GM18520 (cell line): ENCODE measurements at regions not wholly inside any gene's neighbourhood (a gene's known extent, or its start where the extent isn't known, plus 50 kb on each side); places are given as distances from the start of the nearest gene placed in this dataset.

Experiments
- ATAC-seq: cut with Tn5 transposase; IDR thresholded peaks from one replicate; pipeline ENCODE4 v1.9.1; 2021; ENCODE audit not compliant: unreplicated experiment

DNA sequence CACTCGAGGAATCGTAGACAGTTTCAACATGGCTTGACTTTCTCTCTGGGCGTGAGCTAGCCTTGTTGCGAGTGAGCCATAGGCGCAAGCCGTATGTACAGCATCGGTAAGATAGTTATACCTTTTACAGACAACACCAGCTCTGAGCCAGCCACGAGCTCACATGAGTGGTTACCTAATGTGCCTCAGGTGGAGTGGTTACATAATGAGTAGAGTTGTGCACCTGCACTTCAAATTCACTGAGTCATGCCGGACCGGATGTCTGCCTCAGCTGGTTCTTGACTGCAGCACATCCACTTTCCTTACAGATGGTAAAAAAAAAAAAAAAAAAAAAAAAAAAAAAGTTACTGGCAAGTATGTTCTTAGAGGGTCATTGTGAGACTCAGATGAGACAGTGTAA lies 360.4 kb upstream of the NR5A2 start:
- ATAC-seq: no peak

DNA sequence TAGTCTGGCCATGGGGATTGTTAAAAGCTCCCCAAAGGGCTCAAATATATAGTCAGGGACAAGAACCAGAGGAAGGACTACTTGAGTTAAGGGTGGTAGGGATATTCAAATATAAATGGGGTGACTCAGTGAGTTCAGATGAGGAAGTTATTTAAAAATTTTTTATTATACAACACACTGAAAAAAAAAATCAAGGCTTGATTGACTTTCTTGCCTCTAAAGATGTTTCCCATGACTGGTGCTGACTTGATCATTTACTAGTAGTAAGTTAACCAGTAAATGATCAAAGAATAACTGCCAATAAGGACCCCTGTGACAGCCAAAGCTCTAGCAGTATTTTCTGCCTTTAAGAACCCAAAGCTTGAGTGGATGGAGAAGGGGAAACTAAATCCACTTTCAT lies 357.6 kb upstream of the NR5A2 start:
- no peak for ATAC-seq

DNA sequence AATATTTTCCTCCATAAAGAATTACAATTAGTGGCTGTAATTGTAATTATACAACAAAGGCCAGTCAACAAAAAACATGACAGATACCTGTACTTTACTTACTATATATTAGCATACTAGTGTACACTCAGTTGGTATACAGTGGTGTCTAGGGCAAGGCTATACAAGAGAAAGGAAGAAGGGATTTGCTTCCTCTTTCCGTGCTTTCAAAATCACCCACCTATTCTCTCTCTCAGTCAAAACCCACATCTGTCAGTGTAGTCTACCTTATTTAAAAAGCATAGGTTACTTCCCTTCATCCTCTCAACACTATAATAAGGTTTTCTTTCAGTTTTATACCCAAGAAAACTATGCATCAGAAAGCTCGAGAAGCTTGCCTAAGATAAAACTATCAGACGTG lies 355.8 kb upstream of the NR5A2 start:
- no peak for ATAC-seq

DNA sequence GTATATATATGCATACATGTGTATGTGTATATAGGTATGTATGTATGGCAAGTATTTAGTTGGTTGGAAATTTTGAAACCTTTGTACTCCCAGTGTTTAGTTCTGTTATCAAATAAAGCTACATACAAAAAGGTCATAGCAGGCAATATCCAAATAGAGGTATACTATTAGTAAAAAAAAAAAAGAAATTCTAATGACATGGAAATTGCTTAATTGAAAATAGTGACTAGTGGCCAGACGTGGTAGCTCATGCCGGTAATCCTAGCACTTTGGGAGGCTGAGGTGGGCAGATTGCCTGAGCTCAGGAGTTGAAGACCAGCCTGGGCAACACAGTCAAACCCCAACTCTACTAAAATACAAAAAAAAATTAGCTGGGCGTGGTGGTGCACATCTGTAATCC lies 351.6 kb upstream of the NR5A2 start:
- no peak for ATAC-seq

DNA sequence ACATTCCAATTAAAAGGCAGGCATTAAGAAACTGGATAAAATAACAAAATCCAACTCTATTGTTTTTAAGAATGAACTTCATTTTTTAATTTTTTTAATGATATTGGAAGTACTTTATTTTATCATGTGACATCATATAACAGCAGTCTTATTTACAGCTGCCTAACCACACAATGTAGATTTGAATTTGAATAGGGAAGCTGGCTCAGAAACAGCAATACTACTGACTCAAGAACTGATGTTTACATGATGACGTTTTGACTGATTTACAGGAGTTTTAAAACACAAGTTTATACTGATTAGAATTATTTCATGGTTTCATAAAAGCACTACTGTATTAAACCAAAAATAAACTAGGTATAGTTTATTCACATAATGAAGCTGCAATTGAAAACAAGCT lies 348.7 kb upstream of the NR5A2 start:
- ATAC-seq: no peak

DNA sequence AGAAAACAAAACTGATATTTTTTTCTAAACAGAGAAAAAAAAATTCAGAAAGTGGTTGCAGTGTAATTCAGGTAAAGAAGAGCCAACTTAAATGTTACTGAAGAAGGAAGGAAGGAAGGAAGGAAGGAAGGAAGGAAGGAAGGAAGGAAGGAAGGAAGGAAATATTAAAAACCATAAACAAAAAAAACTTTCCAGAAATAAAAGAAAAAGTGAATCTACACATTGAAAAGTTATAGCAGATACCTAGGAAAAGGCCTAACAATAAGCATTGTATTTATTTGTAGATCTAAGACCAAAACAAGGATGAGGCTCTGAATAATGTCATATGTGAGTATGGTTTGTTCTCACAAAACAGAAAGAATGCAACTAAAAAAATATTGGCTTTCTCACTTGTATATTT lies 345.4 kb upstream of the NR5A2 start:
- ATAC-seq: no peak

DNA sequence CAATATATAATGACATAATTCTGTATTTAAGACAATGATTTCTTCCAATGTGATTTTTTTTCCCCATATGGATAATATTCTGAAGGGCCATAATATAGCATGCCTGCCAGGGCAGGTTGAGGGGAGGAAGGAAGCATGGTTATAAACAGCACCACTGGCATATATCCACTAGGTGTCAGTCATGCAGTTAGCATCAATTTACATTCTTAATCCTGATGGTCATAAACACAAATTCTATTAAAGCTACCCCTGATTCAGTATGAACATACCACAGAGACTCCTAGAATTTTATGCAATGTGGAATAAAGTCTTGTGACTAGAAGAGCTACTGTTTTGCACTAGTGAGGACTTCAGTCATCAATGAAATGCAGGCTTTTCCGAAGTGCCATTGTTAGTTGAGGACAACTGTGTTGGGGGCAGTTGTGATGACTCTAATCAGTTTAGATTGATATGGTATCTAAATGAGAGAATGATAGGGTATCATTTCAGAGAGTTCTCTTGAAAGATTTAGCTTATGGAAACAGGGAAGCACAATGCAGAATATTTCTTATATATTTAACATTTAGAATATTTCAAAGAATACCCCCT lies 342.7 kb upstream of the NR5A2 start:
- peak; percentile 75 for ATAC-seq

DNA sequence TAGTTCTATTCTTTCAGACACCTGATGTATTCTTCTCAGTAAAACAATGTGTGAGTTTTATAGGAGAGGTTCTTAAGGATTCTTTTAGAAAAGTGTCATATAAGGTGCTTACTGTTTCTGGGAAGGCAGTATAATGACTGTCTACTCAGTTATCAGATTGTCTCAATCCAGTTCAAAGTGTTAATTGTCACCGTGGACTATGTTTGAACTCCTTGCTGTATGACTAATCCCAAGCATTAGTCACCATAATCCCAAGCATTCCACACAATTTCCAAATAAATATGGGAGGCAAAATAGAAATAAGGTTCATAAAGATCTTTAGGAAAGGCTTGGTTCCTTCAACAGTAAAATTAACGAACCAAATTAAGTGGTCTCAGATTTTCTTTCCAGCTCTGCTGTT lies 342.1 kb upstream of the NR5A2 start:
- no peak for ATAC-seq

DNA sequence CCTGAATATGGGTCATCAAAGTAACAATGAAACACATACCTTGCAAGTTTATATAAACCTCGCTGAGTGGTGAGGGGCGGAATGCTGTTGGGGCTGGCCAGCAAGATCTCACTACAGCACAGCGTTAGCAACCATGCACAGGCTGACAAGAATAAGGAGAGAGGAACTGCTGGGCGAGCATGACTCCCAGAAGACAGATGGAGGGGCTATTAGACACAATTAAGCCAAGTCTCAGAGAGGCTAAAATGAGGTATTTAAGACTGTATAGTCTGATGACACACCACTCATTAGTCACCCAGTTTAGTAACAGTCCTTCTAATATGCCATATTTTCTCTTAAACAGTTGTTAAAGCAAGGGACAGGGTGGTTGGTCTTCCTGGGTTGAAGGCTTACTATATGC lies 340.2 kb upstream of the NR5A2 start:
- ATAC-seq: no peak

DNA sequence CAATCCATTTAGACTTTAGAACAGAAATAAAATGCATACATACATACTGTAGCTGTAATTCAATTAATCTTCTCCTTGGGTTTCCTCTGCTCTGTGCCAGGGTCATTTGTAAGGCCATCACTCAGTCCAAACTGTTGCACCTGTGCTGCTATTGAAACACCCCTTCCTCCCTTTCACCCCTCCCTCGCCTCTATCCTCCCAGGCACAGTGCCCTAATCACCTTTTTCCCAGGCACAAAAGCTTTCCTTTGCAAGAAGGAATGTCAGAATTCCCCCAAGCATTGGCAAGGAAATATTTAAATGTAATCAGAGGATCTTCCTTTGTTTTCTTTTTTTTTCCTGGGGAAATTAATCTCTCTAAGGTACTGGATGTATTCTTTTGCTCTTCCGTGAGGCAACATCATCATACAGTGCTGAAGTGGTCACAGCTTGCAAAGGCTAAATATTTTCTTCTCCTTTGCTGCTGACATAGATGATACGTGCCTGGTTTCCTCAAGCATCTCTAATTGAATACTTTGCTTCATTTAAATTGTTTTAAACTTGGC lies 339.3 kb upstream of the NR5A2 start:
- ATAC-seq: no peak

DNA sequence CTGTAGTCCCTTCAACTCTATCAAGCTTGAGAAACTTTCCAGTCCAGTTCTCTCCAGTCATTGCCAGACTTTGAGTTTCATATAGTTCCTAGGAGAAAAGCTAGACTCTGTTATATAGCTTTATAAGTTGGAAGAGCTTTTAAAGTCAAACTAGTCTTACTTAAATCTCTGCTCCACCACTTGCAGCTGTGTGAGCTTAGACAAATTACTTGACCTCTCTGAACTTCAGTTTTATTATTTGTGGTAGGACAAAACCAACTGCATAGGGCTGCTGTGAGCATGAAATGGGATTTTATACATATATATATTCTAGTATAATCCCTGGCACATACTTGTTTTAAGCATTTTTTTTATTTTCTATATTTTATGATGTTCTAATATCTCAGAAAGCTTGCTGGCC lies 338.7 kb upstream of the NR5A2 start:
- ATAC-seq: no peak

DNA sequence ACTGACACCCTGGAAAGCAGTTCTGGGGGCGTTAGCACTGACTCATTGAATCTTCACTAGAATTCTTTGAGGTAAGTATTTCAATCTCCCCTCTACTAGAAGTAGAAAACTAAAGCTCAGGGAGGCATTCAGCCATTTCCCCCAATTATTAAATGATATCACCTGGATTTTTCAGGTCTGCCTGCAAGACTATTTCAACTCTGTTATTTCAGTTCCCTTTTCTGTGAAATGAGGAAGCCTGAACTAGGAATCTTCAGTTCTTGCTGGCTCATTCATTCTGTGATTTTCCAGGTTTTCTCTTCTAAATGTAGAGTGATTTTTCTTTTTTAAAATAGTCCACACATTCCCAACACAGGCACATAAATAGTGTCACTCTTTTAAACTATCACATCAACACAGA lies 337.0 kb upstream of the NR5A2 start:
- ATAC-seq: no peak

DNA sequence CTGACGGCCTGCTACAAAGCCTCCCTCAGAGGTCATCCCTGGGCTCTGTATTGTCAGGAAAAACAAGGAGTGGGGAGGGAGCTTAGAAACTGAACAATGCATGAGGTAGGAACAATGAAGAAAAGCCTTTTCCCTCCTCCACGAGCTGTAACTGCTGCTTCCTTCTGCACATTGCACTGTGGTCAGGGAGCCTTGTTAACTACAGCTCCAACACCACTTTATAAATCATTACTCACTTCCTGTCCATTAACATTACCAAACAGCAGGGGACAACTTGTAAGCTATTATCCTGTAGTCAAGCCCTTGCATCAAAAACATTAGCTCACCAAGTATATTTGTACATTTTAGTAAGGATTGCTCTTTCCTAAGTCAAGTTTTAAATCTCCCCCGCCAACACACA lies 336.0 kb upstream of the NR5A2 start:
- ATAC-seq: no peak

DNA sequence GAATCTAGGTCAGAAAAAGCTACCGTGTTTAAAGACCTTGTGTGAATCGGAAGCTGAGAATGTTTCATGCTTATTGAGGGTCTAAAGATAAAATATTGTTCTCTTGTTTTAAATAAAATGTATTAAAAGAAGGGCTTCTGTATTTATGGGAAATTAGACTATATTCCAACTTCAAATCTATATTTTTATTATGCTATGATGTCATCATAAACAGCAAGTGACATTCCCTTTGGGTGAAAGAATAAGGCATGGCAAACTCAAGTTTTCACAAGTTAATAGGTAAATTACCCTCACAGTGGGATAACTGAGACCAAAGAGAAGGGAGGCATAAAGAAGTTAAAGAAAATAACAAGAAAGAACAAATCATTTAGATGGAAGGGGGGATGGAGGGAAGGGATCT lies 333.8 kb upstream of the NR5A2 start:
- ATAC-seq: no peak

DNA sequence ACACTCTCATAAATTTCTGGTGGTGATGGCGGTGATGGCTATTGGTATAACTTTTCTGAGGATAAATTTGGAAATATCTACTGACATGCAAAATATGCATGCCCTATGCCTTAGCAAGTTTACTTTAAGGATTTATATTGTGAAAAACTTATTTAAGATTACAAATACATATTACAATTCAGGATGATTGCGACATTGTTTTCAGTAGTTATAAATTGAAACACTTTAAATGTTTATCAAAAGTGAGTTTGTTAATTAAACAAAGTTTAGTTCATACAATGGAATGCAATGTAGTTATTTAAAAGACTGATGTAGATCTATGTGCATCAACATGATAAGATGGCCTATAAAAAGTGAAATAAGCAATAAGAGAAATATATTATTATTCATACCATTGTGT lies 331.3 kb upstream of the NR5A2 start:
- ATAC-seq: no peak

DNA sequence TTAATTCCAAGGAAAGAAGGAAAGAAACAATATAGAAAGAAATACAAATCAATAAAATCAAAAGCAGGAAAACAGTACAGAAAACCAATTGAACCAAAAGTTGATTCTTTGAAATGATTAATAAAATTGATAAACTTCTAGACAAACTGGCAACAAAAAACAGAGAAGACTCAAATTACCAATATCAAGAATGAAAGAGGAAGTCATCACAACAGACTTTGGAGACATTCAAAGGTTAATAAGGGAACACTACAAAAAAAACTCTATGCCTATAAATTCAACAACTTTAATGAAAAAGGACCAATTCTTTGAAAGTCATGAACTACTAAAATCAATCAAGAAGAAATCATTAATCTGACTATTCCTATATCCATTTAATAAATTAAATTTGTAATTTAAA lies 329.3 kb upstream of the NR5A2 start:
- ATAC-seq: no peak

DNA sequence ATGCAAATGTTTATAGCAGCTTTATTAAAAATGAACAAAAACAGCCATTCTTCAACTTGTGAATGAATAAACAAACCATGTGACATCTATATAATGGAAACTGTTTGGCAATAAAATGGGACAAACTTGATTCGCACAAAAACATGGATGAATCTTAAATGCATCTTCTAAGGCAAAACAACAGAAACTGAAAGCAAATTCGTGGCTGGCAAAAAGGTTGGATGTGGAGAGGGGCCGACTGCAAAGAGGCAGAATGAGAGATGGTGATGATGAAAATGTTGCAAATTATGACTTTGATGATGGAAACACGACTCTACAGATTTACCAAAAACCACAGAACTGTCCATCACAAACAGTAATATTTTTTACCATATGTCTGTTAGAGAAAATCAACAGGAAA lies 327.0 kb upstream of the NR5A2 start:
- ATAC-seq: no peak

DNA sequence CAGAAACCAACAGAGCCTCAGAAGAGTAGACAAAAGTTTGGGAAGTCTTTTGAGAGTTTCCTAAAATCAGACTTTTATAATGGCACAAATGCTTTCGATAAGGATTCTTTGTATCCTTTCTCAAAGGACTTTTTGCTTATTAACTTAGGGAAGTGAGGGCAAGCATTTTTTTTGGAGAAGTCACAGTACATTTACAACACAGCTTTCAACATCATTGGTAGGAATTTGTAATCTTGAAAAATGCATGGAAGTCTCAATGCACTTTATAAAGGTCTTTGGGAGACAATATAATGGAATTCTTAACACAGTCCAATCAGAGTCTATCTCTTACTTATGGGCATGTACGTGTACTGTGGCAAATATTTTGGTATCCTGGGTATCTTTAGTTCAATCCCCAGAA lies 325.8 kb upstream of the NR5A2 start:
- ATAC-seq: no peak

DNA sequence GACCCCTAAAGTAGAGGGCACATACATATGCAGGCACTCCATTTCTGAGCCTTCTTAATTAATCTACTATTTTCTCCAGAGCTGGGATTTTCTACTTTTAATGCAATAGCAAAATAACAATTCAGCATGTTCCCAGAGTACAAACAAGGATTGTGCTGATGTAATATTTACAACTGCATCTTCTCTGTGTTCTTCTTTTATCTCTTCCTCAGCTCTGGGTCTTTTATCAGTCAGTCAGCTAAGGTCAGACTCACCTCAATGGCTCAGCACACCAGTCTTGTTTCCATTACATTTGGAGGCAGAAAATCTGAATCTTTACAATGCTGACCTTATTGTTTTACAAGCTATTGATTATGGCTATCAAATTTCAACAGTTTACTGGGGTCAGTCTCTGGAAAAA lies 323.3 kb upstream of the NR5A2 start:
- ATAC-seq: no peak

DNA sequence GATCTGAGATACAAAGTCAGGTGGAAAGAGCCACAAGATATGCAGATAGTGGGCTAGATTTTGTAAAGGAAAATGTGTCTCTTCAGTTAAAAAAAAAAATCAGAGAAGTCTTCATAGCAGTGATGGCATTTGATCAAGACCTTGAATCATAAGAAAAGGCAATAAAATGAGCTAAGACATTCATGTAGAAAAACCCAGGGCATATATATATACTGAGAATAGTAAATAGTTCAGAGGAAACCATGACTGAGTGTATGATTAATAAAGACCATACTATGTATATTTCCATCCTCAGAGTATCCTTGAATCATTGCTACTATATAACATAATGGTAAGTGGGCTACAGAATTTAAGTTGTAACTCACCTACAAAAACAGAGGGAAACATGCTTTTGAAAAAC lies 321.7 kb upstream of the NR5A2 start:
- ATAC-seq: no peak

DNA sequence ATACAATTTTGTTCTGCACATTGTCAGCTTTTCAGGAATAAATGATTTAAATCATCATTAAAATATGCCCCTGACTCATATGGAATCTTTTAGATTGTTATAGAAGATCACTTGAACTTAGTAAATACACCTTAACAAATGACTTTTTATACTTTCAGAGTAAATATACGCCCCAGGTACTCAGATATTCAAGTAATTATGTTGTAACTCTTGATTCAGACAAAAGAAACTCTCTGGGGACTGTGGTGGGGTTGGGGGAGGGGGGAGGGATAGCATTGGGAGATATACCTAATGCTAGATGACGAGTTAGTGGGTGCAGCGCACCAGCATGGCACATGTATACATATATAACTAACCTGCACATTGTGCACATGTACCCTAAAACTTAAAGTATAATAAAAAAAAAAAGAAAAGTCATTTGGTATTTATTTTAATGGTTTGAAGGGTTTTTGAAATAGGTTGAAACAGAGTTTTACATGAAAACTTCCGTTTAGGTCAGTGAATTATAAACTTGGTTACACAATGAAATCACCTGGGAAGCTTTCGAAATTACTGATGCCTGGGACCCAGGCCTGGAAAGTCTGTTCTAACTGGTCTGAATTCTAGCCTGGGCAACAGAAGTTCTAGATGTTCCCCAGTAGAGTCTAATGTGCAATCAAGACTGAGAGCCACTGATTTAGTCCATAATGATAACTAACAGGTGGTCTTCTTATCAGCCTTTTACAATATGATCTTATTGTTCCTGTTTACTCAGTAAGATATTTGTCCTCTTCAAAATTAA lies 320.5 kb upstream of the NR5A2 start:
- ATAC-seq: no peak

DNA sequence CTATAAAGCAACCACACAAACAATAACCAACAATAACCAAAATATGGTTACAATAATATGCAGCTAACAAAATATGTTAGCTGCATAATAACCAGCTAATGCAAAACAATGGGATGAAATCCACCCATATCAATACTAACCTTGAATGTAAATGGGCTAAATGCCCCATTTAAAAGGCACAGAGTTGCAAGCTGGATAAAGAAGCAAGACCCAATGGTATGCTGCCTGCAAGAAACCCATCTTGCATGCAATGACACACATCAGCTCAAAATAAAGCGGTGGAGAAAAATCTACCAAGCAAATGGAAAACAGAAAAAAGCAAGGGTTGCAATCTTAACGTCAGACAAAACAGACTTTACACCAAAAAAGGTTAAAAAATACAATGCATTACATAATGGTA lies 316.5 kb upstream of the NR5A2 start:
- ATAC-seq: no peak

DNA sequence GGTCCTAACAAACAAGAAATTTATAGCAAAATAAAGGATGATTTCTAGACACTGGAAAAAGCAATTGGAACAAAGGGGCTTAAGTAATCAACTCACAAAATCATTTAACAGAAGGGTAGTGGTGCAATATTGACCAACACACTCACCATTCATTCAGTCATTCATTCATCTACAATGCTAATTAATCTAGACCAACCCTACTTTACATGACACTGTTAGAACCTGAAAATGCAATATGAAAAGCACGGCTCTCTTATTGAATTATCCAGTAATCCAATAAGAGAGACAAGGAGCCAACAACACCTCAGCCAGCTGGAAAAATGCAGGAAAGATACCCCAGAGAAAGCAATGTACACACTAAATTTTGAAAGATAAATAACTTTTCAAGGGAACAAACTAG lies 310.8 kb upstream of the NR5A2 start:
- no peak for ATAC-seq
